ENCODE measurements at regions not wholly inside any gene's neighbourhood (a gene's known extent, or its start where the extent isn't known, plus 50 kb on each side); places are given as distances from the start of the nearest gene placed in this dataset.

GRCh38 chr18:76005632-76006208 is 489.3 kb downstream of the ZNF516 start:
- no peak for TF ChIP-seq CTCF (IDR thresholded peaks at IDR 0.05 in 4 of 5, conservative IDR thresholded peaks at IDR 0.05 in 1 of 5)
- TF ChIP-seq POLR2A (IDR thresholded peaks at IDR 0.05), result no peak
